Endodermal cell (in vitro differentiated cells): ENCODE measurements at regions not wholly inside any gene's neighbourhood (a gene's known extent, or its start where the extent isn't known, plus 50 kb on each side); places are given as distances from the start of the nearest gene placed in this dataset.

Source experiments
- DNase-seq: peaks from one replicate; pipeline ENCODE4 v3.0.0-alpha.2; 2017
- H3K27ac ChIP-seq: 2 replicates; pipeline ENCODE4 v1.5.1; 2013; ENCODE audit warnings: mild to moderate bottlenecking, low read depth, low read length, moderate library complexity
- H3K27me3 ChIP-seq: 2 replicates; pipeline ENCODE4 v1.6.1; 2013; ENCODE audit warnings: mild to moderate bottlenecking, low read length, moderate library complexity; ENCODE audit not compliant: insufficient read depth, control insufficient read depth, poor library complexity, severe bottlenecking
- H3K36me3 ChIP-seq: 2 replicates; pipeline ENCODE4 v1.7.0; 2013; ENCODE audit warnings: mild to moderate bottlenecking, low read length, moderate library complexity; ENCODE audit not compliant: control insufficient read depth, insufficient read depth
- H3K4me1 ChIP-seq: one replicate; pipeline ENCODE4 v1.7.0; 2013; ENCODE audit warnings: low read length; ENCODE audit not compliant: control insufficient read depth, insufficient read depth
- H3K4me3 ChIP-seq: 2 replicates; pipeline ENCODE4 v1.5.1; 2013; ENCODE audit warnings: mild to moderate bottlenecking, low read length, moderate library complexity
- H3K9ac ChIP-seq: 2 replicates; pipeline ENCODE4 v1.6.1; 2013; ENCODE audit warnings: mild to moderate bottlenecking, low read length, moderate library complexity; ENCODE audit not compliant: poor library complexity, severe bottlenecking; ENCODE audit errors: extremely low read depth
- H3K9me3 ChIP-seq: 2 replicates; pipeline ENCODE4 v1.6.1; 2013; ENCODE audit warnings: mild to moderate bottlenecking, low read length, moderate library complexity; ENCODE audit not compliant: control insufficient read depth
- H3K27ac Mint-ChIP-seq: 2 replicates; pipeline ENCODE4 v1.8.0; 2020; ENCODE audit warnings: mixed read lengths
- H3K27me3 Mint-ChIP-seq: 2 replicates; pipeline ENCODE4 v1.8.0; 2021; ENCODE audit warnings: mild to moderate bottlenecking, mixed read lengths; ENCODE audit not compliant: insufficient read depth
- H3K36me3 Mint-ChIP-seq: 2 replicates; pipeline ENCODE4 v1.8.0; 2020; ENCODE audit warnings: low read depth, mixed read lengths
- H3K4me1 Mint-ChIP-seq: 2 replicates; pipeline ENCODE4 v1.8.0; 2020; ENCODE audit warnings: mixed read lengths
- H3K4me3 Mint-ChIP-seq: 2 replicates; pipeline ENCODE4 v1.8.0; 2020; ENCODE audit warnings: mild to moderate bottlenecking, moderate library complexity, mixed read lengths
- H3K9me3 Mint-ChIP-seq: 2 replicates; pipeline ENCODE4 v1.8.0; 2020; ENCODE audit warnings: mild to moderate bottlenecking, mixed read lengths
- CTCF ChIP-seq: fragments of 200-600 bp; sonication (generic); conservative IDR thresholded peaks from 2 replicates; pipeline ENCODE4 v1.5.0; 2021; ENCODE audit warnings: antibody characterized with exemption, mild to moderate bottlenecking
- WGBS, 2 experiments: methylation state at CpG; one replicate each; pipeline versions ENCODE4 v1.1.5 to v1.1.7; 2013; ENCODE audit warnings: missing lambda C conversion rate in 2 of 2, mixed read lengths in 1 of 2; ENCODE audit not compliant: insufficient coverage in 1 of 2, insufficient read length in 1 of 2; 5-methylcytosine and 5-hydroxymethylcytosine counted together

- DNase-seq, result no peak
- H3K27me3 Mint-ChIP-seq, result no peaks in the 10 kb centered on the region
- Histone ChIP-seq H3K36me3 (no peaks in the 10 kb centered on the region), H3K27me3 (no peaks in the 10 kb centered on the region), H3K27ac (no peak overlapping the region), H3K9me3 (no peaks in the 10 kb centered on the region), H3K4me3 (no peak overlapping the region), H3K4me1 (no peaks in the 10 kb centered on the region), H3K9ac (no peak overlapping the region)
- H3K36me3 Mint-ChIP-seq, result no peaks in the 10 kb centered on the region
- no peaks in the 10 kb centered on the region for H3K9me3 Mint-ChIP-seq
- H3K27ac Mint-ChIP-seq, result no peak overlapping the region
- 89 to 97% methylated on average over 5 to 8 of the region's 8 CpGs for WGBS, 2 experiments
- no peak for TF ChIP-seq CTCF
- no peaks in the 10 kb centered on the region for H3K4me1 Mint-ChIP-seq
- H3K4me3 Mint-ChIP-seq, result no peak overlapping the region
Observed at GRCh38 chr11:105296386-105296785, 156.8 kb upstream of the CARD18 start.

- WGBS, 2 experiments, result 92% methylated on average over 1 of the region's 2 CpGs; no CpG with 5 or more reads in 1 of the 2 experiments
- H3K27ac ChIP-seq, result no peak overlapping the region
- Mint-ChIP-seq H3K27ac (no peak overlapping the region), H3K27me3 (no peaks in the 10 kb centered on the region), H3K4me1 (no peaks in the 10 kb centered on the region), H3K9me3 (peaks cover 2% of the 10 kb centered on the region), H3K4me3 (no peak overlapping the region), H3K36me3 (no peaks in the 10 kb centered on the region)
- H3K9ac ChIP-seq, result no peak overlapping the region
- DNase-seq, result no peak
- H3K36me3 ChIP-seq, result no peaks in the 10 kb centered on the region
- H3K9me3 ChIP-seq, result no peaks in the 10 kb centered on the region
- H3K4me3 ChIP-seq, result no peak overlapping the region
- no peak for TF ChIP-seq CTCF
- H3K27me3 ChIP-seq, result no peaks in the 10 kb centered on the region
- no peaks in the 10 kb centered on the region for H3K4me1 ChIP-seq
Observed at GRCh38 chr11:105282658-105283057, 143.1 kb upstream of the CARD18 start.

- H3K4me3 ChIP-seq, result no peak overlapping the region
- no peak for DNase-seq
- Mint-ChIP-seq H3K4me1 (no peaks in the 10 kb centered on the region), H3K27ac (no peak overlapping the region), H3K9me3 (no peaks in the 10 kb centered on the region), H3K27me3 (no peaks in the 10 kb centered on the region), H3K4me3 (no peak overlapping the region), H3K36me3 (no peaks in the 10 kb centered on the region)
- no peaks in the 10 kb centered on the region for H3K4me1 ChIP-seq
- H3K27ac ChIP-seq, result no peak overlapping the region
- H3K27me3 ChIP-seq, result no peaks in the 10 kb centered on the region
- no peak for TF ChIP-seq CTCF
- no peak overlapping the region for H3K9ac ChIP-seq
- no peaks in the 10 kb centered on the region for H3K36me3 ChIP-seq
- no peaks in the 10 kb centered on the region for H3K9me3 ChIP-seq
Observed at GRCh38 chr11:105274631-105275030, 135.1 kb upstream of the CARD18 start.
